Activated CD8-positive, alpha-beta T cell treated with anti-CD3 and anti-CD28 coated beads for 36 hours (primary cell): ENCODE measurements at regions not wholly inside any gene's neighbourhood (a gene's known extent, or its start where the extent isn't known, plus 50 kb on each side); places are given as distances from the start of the nearest gene placed in this dataset.

ENCODE experiments used
- ATAC-seq: fragments of 200-7000 bp; cut with Tn5 transposase; one replicate; pipeline ENCODE4 v1.10.0; 2021; ENCODE audit warnings: mild to moderate bottlenecking, moderate library complexity
- CTCF ChIA-PET: fragments of 350-600 bp; sonication (Branson Sonifier 250); formaldehyde crosslinking; loops from one replicate; lab custom pipeline; 2021; ENCODE audit warnings: antibody characterized with exemption; lab: Charles Lee
- POLR2A ChIA-PET: fragments of 350-600 bp; sonication (Branson Sonifier 250); formaldehyde crosslinking; loops from one replicate; lab custom pipeline; 2021; ENCODE audit warnings: antibody characterized with exemption; lab: Charles Lee
- DNase-seq: peaks from one replicate; pipeline ENCODE4 v3.0.0-alpha.2; 2020
- H3K27ac Mint-ChIP-seq: one replicate; pipeline ENCODE4 v1.8.0; 2021; ENCODE audit warnings: mild to moderate bottlenecking, mixed read lengths
- H3K27me3 Mint-ChIP-seq: one replicate; pipeline ENCODE4 v1.8.0; 2021; ENCODE audit warnings: mixed read lengths
- H3K36me3 Mint-ChIP-seq: one replicate; pipeline ENCODE4 v1.8.0; 2021; ENCODE audit warnings: low read depth, mixed read lengths
- H3K4me1 Mint-ChIP-seq: one replicate; pipeline ENCODE4 v1.8.0; 2021; ENCODE audit warnings: low read depth, mixed read lengths
- H3K4me3 Mint-ChIP-seq: one replicate; pipeline ENCODE4 v1.8.0; 2021; ENCODE audit warnings: mild to moderate bottlenecking, moderate library complexity, mixed read lengths
- H3K9me3 Mint-ChIP-seq: one replicate; pipeline ENCODE4 v1.8.0; 2021; ENCODE audit warnings: mixed read lengths
- CTCF ChIP-seq: fragments of 200-600 bp; IDR thresholded peaks from one replicate; pipeline ENCODE4 v1.8.0; 2022; ENCODE audit warnings: antibody characterized with exemption, mild to moderate bottlenecking
- intact Hi-C: fragments of 100-400 bp; cut with micrococcal nuclease; formaldehyde crosslinking; loops from one replicate; pipeline ENCODE4 v1.10.0; 2022

- H3K27me3 Mint-ChIP-seq: no peaks in the 10 kb centered on the region
- no peaks in the 10 kb centered on the region for H3K36me3 Mint-ChIP-seq
- CTCF ChIA-PET: no interaction called here
- no peak overlapping the region for H3K4me3 Mint-ChIP-seq
- DNase-seq: no peak
- intact Hi-C loops: no loop called here
- H3K9me3 Mint-ChIP-seq: peaks cover 2% of the 10 kb centered on the region
- ATAC-seq: no peak
- TF ChIP-seq CTCF: no peak
- H3K27ac Mint-ChIP-seq: no peak overlapping the region
- POLR2A ChIA-PET: no interaction called here
- no peaks in the 10 kb centered on the region for H3K4me1 Mint-ChIP-seq
Observed at GRCh38 chr1:187374742-187375141, 546.0 kb downstream of the PLA2G4A start.

GRCh38 chr1:187383366-187383765 is 554.6 kb downstream of the PLA2G4A start:
- CTCF ChIA-PET: no interaction called here

GRCh38 chr1:187384504-187384903 is 555.8 kb downstream of the PLA2G4A start:
- Mint-ChIP-seq H3K36me3 (no peaks in the 10 kb centered on the region), H3K9me3 (peaks cover 2% of the 10 kb centered on the region), H3K4me1 (no peaks in the 10 kb centered on the region), H3K27me3 (no peaks in the 10 kb centered on the region), H3K4me3 (no peak overlapping the region), H3K27ac (no peak overlapping the region)
- ChIA-PET CTCF (no interaction called here), POLR2A (no interaction called here)
- peak; percentile 27 for ATAC-seq
- intact Hi-C loops: no loop called here
- no peak for TF ChIP-seq CTCF
- no peak for DNase-seq

More at GRCh38 chr1:187383366-187383765, 554.6 kb downstream of the PLA2G4A start:
- H3K27ac Mint-ChIP-seq: no peak overlapping the region
- H3K9me3 Mint-ChIP-seq: peaks cover 2% of the 10 kb centered on the region
- no peaks in the 10 kb centered on the region for H3K4me1 Mint-ChIP-seq
- H3K36me3 Mint-ChIP-seq: no peaks in the 10 kb centered on the region
- H3K4me3 Mint-ChIP-seq: no peak overlapping the region
- TF ChIP-seq CTCF: no peak
- POLR2A ChIA-PET: no interaction called here
- DNase-seq: no peak
- intact Hi-C loops: no loop called here
- H3K27me3 Mint-ChIP-seq: no peaks in the 10 kb centered on the region
- ATAC-seq: no peak

- Mint-ChIP-seq H3K36me3 (no peaks in the 10 kb centered on the region), H3K27me3 (no peaks in the 10 kb centered on the region), H3K9me3 (no peaks in the 10 kb centered on the region), H3K4me3 (no peak overlapping the region), H3K4me1 (no peaks in the 10 kb centered on the region), H3K27ac (no peak overlapping the region)
- no peak for DNase-seq
- no peak for ATAC-seq
- intact Hi-C loops: no loop called here
- no peak for TF ChIP-seq CTCF
- POLR2A ChIA-PET: interaction anchor here (0.7 kb wide), 1 partner anchor 92 kb away, joined by 3 read pairs; no protein-coding TSS in a partner anchor
- CTCF ChIA-PET: interaction anchor here (1.4 kb wide), 1 partner anchor 15 kb away, joined by 3 read pairs; no protein-coding TSS in a partner anchor
Observed at GRCh38 chr1:187390215-187390818, 561.6 kb downstream of the PLA2G4A start.

GRCh38 chr1:187396226-187396625 is 567.5 kb downstream of the PLA2G4A start:
- H3K27me3 Mint-ChIP-seq: no peaks in the 10 kb centered on the region

More at GRCh38 chr1:187396226-187396625, 567.5 kb downstream of the PLA2G4A start:
- POLR2A ChIA-PET: no interaction called here
- Mint-ChIP-seq H3K9me3 (peaks cover 12% of the 10 kb centered on the region), H3K36me3 (no peaks in the 10 kb centered on the region), H3K27ac (no peak overlapping the region), H3K4me1 (no peaks in the 10 kb centered on the region), H3K4me3 (no peak overlapping the region)
- CTCF ChIA-PET: no interaction called here
- no peak for ATAC-seq
- intact Hi-C loops: no loop called here
- TF ChIP-seq CTCF: no peak
- DNase-seq: no peak
